PC-9 (cell line): ENCODE measurements at regions not wholly inside any gene's neighbourhood (a gene's known extent, or its start where the extent isn't known, plus 50 kb on each side); places are given as distances from the start of the nearest gene placed in this dataset.

Experiments used
- EZH2 ChIP-seq: fragments of 200-600 bp; sonication (generic); IDR thresholded peaks from 2 replicates; pipeline ENCODE4 v1.8.0; 2017; ENCODE audit warnings: antibody characterized with exemption, low read depth
- TF ChIP-seq, protein P1 (sequence below): fragments of 200-600 bp; sonication (generic); conservative IDR thresholded peaks from 2 replicates; pipeline ENCODE4 v1.6.1; 2017; ENCODE audit warnings: mixed run types, antibody characterized with exemption, mild to moderate bottlenecking, moderate library complexity

DNA sequence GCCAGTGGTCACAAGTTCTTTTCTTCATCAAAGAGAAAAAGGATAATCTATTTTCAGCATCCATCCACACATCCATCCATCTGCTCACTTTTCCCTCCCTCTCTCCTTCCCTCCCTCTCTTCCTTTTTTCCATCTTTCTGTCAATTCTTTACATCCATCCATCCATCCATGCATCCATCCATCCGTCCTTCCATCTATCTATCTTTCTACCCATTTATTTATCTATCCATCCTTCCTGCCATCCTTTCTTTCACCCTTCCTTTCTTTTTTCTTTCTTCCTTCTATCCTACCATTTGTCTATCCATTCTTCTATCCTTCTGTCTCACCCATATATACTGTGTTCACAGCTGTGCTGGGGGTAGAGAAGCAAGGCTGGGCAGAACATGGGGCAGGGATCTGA, 212.4 kb upstream of the GALNT2 start:
- TF ChIP-seq, protein P1, sequence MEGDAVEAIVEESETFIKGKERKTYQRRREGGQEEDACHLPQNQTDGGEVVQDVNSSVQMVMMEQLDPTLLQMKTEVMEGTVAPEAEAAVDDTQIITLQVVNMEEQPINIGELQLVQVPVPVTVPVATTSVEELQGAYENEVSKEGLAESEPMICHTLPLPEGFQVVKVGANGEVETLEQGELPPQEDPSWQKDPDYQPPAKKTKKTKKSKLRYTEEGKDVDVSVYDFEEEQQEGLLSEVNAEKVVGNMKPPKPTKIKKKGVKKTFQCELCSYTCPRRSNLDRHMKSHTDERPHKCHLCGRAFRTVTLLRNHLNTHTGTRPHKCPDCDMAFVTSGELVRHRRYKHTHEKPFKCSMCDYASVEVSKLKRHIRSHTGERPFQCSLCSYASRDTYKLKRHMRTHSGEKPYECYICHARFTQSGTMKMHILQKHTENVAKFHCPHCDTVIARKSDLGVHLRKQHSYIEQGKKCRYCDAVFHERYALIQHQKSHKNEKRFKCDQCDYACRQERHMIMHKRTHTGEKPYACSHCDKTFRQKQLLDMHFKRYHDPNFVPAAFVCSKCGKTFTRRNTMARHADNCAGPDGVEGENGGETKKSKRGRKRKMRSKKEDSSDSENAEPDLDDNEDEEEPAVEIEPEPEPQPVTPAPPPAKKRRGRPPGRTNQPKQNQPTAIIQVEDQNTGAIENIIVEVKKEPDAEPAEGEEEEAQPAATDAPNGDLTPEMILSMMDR: no peak
- no peak for TF ChIP-seq EZH2
